ENCODE measurements at regions not wholly inside any gene's neighbourhood (a gene's known extent, or its start where the extent isn't known, plus 50 kb on each side); places are given as distances from the start of the nearest gene placed in this dataset.

DNA sequence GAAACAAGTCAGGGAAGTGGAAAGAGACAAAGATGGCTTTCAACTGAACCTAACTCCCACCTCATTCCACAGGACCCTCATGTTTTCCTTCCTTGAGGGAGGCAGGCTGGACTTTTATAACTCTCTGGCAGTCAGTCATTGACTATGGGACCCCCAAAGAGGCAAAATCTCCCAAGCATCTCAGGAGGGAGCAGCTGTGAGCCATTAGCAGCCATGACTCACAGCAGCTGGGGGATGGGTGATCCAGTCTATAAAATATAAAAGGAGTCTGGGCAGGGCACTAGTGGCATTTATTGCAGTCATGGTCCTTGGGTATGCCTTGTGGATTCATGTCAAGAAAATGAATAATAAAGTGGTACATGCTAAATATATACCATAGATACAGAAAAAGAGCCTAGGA lies 387.0 kb upstream of the CHD6 start:
- Histone ChIP-seq H3K36me3 (ENCODE audit: insufficient read depth, low read length) (no peaks in the 10 kb centered on the region), H3K4me3 (ENCODE audit: insufficient read depth, low read length) (no peak overlapping the region), H4K20me1 (ENCODE audit: insufficient read depth, low read length) (no peaks in the 10 kb centered on the region), H2AFZ (ENCODE audit: low read length) (no peak overlapping the region), H3K27me3 (ENCODE audit: insufficient read depth, low read length) (no peaks in the 10 kb centered on the region), H3K79me2 (ENCODE audit: insufficient read depth, low read length) (no peaks in the 10 kb centered on the region), H3K4me2 (ENCODE audit: insufficient read depth, low read length) (no peak overlapping the region), H3K27ac (ENCODE audit: low read depth, low read length) (no peak overlapping the region), H3K9me3 (ENCODE audit: low read depth, low read length) (no peaks in the 10 kb centered on the region), H3K4me1 (ENCODE audit: insufficient read depth, low read length) (no peaks in the 10 kb centered on the region)
- TF ChIP-seq, protein P1, sequence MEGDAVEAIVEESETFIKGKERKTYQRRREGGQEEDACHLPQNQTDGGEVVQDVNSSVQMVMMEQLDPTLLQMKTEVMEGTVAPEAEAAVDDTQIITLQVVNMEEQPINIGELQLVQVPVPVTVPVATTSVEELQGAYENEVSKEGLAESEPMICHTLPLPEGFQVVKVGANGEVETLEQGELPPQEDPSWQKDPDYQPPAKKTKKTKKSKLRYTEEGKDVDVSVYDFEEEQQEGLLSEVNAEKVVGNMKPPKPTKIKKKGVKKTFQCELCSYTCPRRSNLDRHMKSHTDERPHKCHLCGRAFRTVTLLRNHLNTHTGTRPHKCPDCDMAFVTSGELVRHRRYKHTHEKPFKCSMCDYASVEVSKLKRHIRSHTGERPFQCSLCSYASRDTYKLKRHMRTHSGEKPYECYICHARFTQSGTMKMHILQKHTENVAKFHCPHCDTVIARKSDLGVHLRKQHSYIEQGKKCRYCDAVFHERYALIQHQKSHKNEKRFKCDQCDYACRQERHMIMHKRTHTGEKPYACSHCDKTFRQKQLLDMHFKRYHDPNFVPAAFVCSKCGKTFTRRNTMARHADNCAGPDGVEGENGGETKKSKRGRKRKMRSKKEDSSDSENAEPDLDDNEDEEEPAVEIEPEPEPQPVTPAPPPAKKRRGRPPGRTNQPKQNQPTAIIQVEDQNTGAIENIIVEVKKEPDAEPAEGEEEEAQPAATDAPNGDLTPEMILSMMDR (IDR thresholded peaks at IDR 0.05; ENCODE audit: extremely low read depth, low read depth, low read length) = no peak
- no peak for DNase-seq (ENCODE audit: insufficient read length, low spot score, missing footprints)

DNA sequence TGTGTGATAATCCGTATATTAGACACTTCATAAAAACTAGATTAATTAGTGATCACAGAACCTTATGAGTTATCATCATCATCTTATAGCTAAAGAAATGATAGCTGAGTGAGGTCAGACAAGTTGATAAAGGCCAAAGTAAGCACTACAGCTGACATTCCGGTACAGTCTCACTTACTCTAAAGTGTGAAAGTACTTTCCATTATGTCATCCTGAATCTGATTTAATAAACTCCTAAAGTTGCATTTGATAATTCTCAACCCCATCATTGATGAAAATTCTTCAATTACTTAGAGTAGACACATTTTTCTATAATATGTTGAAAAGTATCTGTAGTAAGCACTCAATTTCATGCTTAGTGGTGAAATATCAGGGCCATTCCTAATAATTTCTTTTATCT lies 385.2 kb upstream of the CHD6 start:
- H3K4me1 ChIP-seq (ENCODE audit: insufficient read depth, low read length) = no peaks in the 10 kb centered on the region
- no peaks in the 10 kb centered on the region for H3K9me3 ChIP-seq (ENCODE audit: low read depth, low read length)
- H3K4me2 ChIP-seq (ENCODE audit: insufficient read depth, low read length) = no peak overlapping the region
- no peak overlapping the region for H3K4me3 ChIP-seq (ENCODE audit: insufficient read depth, low read length)
- H4K20me1 ChIP-seq (ENCODE audit: insufficient read depth, low read length) = no peaks in the 10 kb centered on the region
- H3K27ac ChIP-seq (ENCODE audit: low read depth, low read length) = no peak overlapping the region
- no peaks in the 10 kb centered on the region for H3K36me3 ChIP-seq (ENCODE audit: insufficient read depth, low read length)
- H3K79me2 ChIP-seq (ENCODE audit: insufficient read depth, low read length) = no peaks in the 10 kb centered on the region
- no peak for DNase-seq (ENCODE audit: insufficient read length, low spot score, missing footprints)
- no peaks in the 10 kb centered on the region for H3K27me3 ChIP-seq (ENCODE audit: insufficient read depth, low read length)
- TF ChIP-seq, protein P1 (IDR thresholded peaks at IDR 0.05; ENCODE audit: extremely low read depth, low read depth, low read length) = no peak
- no peak overlapping the region for H2AFZ ChIP-seq (ENCODE audit: low read length)

DNA sequence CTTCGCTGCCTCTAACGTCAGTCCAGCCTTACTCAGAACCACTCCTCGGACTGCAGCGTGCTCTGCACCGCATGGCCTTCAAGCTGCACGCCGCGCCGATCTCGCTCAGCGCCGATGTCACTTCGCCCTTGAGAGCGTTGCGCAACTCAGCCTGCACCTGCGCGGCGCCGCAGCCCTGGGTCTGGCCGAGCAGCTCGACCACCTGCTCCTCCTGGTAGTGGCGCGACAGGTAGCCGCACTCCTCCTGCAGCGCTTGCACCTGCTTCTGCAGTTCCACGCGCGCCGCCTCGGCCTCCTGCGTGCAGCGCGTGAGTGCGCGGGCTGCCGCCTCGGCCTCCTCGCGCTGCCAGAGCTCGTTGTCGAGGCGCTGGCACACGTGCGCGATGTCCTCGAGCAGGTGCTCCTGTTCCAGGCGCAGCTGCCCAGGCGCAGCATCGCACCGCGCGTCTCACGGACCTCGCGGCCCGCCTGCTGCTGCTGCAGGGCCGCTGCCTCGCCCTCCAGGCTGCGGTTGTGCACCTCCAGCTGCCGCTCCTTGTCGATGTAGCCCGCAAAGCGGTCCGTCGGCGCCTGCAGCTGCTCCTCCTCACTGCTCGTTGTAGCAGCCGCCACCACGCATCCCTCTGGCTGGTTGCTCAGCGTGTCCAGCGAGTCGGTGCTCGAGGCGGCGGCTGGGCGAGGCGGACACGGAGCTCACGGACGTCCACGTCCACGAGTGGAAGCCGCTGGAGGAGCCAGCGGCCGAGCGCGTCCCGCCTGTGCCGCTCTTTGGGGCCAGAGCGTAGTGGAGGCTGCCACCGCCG lies 380.6 kb upstream of the CHD6 start:
- no peaks in the 10 kb centered on the region for H3K27me3 ChIP-seq (ENCODE audit: insufficient read depth, low read length)
- H3K27ac ChIP-seq (ENCODE audit: low read depth, low read length) = no peak overlapping the region
- no peaks in the 10 kb centered on the region for H3K36me3 ChIP-seq (ENCODE audit: insufficient read depth, low read length)
- no peaks in the 10 kb centered on the region for H3K9me3 ChIP-seq (ENCODE audit: low read depth, low read length)
- no peak overlapping the region for H2AFZ ChIP-seq (ENCODE audit: low read length)
- no peak for DNase-seq (ENCODE audit: insufficient read length, low spot score, missing footprints)
- H3K4me3 ChIP-seq (ENCODE audit: insufficient read depth, low read length) = no peak overlapping the region
- no peaks in the 10 kb centered on the region for H3K4me1 ChIP-seq (ENCODE audit: insufficient read depth, low read length)
- no peaks in the 10 kb centered on the region for H3K79me2 ChIP-seq (ENCODE audit: insufficient read depth, low read length)
- H3K4me2 ChIP-seq (ENCODE audit: insufficient read depth, low read length) = no peak overlapping the region
- TF ChIP-seq, protein P1 (IDR thresholded peaks at IDR 0.05; ENCODE audit: extremely low read depth, low read depth, low read length) = no peak
- no peaks in the 10 kb centered on the region for H4K20me1 ChIP-seq (ENCODE audit: insufficient read depth, low read length)

DNA sequence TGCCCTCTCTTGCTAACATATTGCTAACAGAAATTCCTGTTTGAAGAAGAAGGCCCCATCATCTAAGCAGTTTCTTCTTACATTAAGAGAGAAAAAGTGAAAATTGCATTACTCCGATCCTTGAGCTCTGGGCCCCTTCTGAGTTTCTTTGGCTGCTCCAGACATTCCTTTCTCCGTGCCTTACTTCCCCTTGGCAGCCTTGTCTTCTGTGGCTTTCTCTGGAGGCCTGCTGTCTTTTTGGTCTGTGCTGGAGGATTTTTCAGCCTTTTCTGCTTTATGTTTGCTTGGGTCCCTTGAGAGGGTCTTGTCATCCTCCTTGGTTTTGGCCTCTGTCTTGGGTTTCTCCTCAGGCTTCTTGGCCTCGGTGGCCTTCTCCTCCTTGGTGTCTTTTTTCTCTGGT lies 378.8 kb upstream of the CHD6 start:
- H3K4me1 ChIP-seq (ENCODE audit: insufficient read depth, low read length) = no peaks in the 10 kb centered on the region
- H3K36me3 ChIP-seq (ENCODE audit: insufficient read depth, low read length) = no peaks in the 10 kb centered on the region
- no peaks in the 10 kb centered on the region for H3K27me3 ChIP-seq (ENCODE audit: insufficient read depth, low read length)
- H3K9me3 ChIP-seq (ENCODE audit: low read depth, low read length) = peaks cover 2% of the 10 kb centered on the region
- no peak for DNase-seq (ENCODE audit: insufficient read length, low spot score, missing footprints)
- H3K4me2 ChIP-seq (ENCODE audit: insufficient read depth, low read length) = no peak overlapping the region
- TF ChIP-seq, protein P1 (IDR thresholded peaks at IDR 0.05; ENCODE audit: extremely low read depth, low read depth, low read length) = no peak
- H3K79me2 ChIP-seq (ENCODE audit: insufficient read depth, low read length) = no peaks in the 10 kb centered on the region
- no peak overlapping the region for H2AFZ ChIP-seq (ENCODE audit: low read length)
- H3K4me3 ChIP-seq (ENCODE audit: insufficient read depth, low read length) = no peak overlapping the region
- no peak overlapping the region for H3K27ac ChIP-seq (ENCODE audit: low read depth, low read length)
- no peaks in the 10 kb centered on the region for H4K20me1 ChIP-seq (ENCODE audit: insufficient read depth, low read length)
